Hematopoietic multipotent progenitor cell treated with erythropoietin and hydrocortisone succinate and interleukin-3 and kit ligand, for 17 days (in vitro differentiated cells): ENCODE measurements at regions not wholly inside any gene's neighbourhood (a gene's known extent, or its start where the extent isn't known, plus 50 kb on each side); places are given as distances from the start of the nearest gene placed in this dataset.
A peak's percentile ranks its signal among the peaks of the same experiment; 100 is the strongest.
"Not testable (repeated sequence)": the region's sequence is repeated elsewhere in the genome, so short reads cannot be mapped to it uniquely, and the experiment has no call there.

Experiments
- DNase-seq: peaks from one replicate; pipeline ENCODE4 v3.0.0-alpha.2; 2015; ENCODE audit warnings: low spot score

DNA sequence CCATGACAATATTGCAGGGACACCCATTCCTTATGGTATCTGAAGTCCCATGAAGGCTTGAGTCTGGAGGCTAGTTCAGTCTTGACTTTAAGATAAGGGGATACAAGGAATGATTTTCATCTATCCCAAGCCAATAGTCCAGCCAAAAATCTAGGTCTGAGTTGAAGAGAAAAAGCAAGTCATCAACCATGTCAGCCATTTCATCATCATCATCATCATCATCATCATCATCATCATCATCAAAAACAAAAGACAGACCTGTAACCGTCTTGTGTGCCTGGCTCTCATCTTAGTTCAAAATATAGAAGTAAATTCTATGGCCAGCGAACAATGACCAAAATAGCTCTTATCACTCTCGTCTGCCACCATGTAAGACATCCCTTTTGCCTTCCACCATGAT lies 59.5 kb upstream of the FAM90A26 start:
- not testable (repeated sequence) for DNase-seq

DNA sequence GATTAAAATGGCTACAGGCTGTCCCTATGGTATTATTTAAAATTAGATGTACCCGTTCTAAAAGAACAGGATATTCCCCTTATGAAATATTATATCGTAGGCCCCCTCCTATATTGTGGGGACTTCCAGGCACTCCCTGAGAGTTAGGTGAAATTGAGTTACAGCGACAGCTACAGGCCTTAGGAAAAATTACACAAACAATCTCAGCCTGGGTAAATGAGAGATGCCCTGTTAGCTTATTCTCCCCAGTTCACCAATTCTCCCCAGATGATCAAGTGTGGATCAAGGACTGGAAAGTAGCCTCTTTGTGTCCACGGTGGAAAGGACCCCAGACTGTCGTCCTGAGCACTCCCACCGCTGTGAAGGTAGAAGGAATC lies 67.1 kb upstream of the FAM90A26 start:
- DNase-seq, result not testable (repeated sequence)

DNA sequence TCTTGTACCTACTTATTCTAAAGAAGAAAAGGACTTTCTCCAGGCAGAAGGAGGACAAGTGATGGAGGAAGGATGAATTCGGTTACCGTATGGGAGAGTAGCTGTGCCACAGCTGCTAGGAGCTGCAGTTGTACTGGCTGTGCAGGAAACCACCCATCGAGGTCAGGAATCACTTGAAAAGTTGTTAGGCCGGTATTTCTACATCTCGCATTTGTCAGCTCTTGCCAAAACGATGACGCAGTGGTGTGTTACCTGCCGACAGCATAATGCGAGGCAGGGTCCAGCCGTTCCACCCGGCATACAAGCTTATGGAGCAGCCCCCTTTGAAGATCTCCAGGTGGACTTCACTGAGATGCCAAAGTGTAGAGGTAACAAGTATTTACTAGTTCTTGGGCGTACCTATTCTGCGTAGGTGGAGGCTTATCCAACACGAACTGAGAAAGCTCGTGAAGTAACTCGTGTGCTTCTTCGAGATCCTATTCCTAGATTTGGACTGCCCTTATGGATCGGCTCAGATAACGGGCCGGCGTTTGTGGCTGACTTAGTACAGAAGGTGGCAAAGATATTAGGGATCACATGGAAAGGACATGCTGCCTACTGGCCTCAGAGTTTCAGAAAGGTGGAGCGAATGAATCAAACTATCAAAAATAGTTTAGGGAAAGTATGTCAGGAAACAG lies 67.6 kb upstream of the FAM90A26 start:
- not testable (repeated sequence) for DNase-seq

DNA sequence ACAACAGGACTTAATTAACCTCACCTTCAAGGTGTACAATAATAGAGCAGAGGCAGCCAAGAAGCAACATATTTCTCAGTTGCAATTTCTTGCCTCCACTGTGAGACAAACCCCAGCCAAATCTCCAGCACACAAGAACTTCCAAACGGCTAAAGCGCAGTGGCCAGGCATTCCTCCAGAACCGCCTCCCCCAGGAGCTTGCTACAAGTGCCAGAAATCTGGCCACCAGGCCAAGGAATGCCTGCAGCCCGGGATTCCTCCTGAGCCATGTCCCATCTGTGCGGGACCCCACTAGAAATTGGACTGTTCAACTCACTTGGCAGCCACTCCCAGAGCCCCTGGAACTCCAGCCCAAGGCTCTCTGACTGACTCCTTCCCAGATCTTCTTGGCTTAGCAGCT lies 73.9 kb upstream of the FAM90A26 start:
- DNase-seq, result not testable (repeated sequence)

DNA sequence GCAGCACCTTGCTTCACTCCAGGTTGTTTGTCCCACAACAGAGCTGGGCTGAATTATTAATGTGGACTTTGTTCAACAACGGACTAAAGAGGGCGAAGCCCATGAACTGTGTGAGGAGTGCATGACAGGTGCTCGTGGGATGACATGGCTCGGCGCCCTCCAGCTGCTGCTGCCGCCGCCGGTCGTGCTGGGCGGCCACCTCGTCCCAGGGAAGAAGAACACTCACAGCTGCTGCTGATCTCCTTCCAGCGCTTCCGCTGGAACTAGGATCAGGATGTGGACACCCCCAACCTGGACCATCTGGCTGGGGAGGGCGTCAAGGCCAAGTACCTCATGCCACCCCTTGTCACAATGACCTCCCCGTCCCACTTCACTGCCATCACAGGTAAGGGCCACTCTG lies 91.4 kb upstream of the FAM90A26 start:
- DNase-seq, result not testable (repeated sequence)

DNA sequence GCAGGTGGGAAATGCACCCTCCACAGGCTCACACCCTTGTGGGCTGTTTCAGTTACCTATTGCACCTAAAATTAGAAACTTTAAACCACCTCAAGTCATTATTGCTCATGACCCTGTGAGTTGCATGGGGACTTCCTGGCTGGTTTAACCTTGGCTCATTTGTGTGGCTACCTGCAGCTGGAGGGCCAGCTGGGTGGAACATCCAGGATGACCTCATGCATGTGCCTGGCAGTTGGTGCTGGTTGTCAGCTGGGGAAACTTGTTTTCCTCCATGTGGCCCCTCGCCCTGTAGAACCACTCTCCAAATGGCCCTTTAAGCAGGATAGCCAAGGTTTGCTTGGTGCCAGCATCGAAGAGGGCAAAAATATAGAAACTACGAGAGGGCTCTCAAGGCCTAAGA lies 93.2 kb upstream of the FAM90A26 start:
- not testable (repeated sequence) for DNase-seq

DNA sequence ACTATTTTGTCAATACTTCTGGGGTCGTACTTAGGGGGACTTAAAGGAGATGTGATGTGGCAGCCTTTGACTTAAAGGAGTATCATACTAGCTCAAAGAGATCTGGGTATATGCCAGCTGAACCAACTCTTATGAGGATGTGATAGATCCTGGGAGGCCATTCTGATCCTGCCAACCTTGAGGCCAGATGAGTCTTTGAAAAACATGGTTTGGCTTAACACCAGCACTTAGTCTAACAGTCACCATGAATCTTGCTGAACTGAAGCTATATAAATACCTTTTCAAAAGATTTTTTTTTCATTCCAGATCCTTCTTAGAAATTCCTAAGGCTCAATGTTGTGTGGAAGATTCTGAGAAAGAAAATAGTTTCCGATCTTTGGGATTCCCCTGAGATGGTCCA lies 93.7 kb upstream of the FAM90A26 start:
- DNase-seq, result not testable (repeated sequence)

DNA sequence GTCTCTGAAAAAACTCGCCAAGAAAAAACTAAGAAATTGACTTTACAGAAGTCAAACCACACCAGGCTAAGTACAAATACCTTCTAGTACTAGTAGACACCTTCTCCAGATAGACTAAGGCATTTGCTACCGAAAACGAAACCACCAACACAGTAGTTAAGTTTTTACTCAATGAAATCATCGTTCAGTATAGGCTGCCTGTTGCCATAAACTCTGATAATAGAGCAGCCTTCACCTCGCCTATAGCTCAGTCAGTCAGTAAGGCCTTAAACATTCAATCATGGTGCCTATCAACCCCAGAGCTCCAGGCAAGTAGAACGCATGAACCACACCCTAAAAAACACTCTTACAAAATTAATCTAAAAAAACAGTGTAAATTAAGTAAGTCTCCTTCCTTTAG lies 96.8 kb upstream of the FAM90A26 start:
- DNase-seq, result not testable (repeated sequence)

DNA sequence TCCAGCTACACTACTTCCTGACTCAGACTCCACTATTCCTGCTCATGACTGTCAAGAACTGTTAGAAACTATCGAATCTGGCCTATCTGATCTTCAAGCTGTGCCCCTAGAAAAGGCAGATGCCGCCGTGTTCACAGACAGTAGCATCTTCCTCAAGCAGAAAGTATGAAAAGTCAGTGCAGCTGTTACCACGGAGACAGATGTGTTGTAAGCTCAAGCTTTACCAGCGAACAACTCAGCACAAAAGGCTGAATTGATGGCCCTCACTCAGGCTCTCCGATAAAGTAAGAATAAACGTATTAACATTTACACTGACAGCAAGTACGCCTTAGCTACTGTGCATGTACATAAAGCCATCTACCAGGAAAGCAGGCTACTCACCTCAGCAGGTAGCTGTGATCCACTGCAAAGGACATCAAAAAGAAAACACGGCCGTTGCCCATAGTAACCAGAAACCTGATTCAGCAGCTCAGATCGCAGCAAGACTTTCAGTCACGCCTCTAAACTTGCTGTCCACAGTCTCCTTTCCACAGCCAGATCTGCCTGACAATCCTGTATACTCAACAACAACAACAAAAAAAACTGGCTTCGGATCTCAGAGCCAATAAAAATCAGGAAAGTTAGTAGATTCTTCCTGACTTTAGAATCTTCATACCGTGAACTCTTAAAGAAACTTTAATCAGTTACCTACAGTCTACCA lies 97.5 kb upstream of the FAM90A26 start:
- DNase-seq, result peak; percentile 4

DNA sequence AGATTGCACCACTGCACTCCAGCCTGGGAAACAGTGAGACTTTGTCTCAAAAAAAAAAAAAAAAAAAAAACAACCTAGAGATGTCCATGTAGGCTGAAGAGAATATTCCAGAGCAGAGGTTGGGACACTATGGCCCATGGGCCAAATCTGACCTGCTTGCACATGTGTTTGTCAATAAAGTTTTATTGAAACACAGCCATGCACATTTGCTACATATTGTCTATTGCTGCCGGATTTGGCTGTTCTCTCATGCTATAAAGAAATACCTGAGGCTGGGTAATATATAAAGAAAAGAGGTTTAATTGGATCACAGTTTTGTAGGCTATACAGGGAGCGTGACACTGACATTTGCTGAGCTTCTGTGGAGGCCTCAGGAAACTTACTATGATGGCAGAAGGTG lies 102.3 kb upstream of the FAM90A26 start:
- DNase-seq, result not testable (repeated sequence)

DNA sequence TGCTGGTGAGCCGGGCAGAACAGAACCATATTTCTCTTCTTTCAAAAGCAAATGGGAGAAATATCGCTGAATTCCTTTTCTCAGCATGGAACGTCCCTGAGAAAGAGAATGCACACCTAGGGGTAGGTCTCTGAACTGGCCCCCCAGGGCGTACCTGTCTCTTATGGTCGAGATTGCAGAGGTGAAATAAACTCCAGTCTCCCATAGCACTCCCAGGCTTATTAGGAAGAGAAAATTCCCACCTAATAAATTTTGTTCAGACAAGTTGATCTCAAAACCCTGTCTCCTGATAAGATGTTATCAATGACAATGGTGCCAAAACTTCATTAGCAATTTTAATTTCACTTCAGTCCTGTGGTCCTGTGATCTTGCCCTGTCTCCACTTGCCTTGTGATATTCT lies 106.6 kb upstream of the FAM90A26 start:
- DNase-seq, result not testable (repeated sequence)

DNA sequence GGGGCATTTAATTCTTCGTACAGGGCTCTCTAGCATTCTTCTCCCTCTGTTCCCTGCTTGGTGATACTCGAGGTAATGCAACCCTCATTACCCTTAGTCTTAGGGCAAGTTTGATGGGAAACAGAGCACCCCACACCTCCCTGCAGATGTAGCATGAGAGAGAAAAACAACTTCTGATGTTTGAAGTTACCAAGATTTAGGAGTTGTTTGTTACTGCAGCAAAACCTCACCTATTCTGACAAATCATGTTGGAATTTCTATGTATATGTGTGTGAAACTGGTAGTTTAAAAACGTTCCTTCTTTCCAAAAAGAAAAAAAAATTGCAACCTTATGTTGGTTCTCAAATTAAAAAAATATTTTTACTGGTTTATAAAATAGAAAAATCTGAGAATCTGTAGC lies 145.3 kb upstream of the FAM90A26 start:
- not testable (repeated sequence) for DNase-seq

DNA sequence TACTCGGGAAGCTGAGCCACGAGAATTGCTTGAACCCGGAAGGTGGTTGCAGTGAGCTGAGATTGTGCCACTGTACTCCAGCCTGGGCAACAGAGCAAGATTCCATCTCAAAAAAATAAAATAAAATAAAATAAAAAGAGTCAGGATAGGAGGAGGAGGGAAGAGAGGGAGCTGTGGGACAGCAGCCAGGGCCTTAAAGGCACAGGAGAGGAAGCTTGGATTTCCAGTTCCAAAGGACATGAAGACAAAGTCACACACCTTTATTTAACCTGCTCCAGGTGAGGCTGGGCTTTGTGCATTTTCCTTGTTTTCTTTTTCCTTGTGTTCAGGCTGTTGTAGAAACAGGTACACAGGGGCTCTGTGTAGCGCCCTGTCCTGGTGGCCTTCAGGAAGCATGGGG lies 138.2 kb upstream of the HMX1 start:
- DNase-seq, result not testable (repeated sequence)

DNA sequence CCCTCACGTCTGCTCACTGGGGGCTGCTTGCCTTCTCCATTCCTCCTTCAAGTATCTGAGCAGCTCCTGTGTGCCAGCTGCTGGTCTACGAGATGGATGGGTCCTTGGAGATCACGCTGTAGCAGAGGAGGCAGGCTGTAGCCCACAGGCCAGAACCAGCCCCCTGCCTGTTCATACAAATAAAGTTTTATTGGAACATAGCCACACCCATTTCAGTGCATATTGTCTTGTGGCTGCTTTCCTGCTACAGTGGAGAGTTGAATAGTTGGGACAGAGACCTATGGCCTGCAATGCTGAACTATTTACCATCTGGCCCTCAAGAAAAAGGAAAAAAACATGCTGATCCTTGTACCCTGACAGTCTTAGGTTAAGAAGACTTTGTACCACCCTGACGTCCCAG lies 136.8 kb upstream of the HMX1 start:
- not testable (repeated sequence) for DNase-seq

DNA sequence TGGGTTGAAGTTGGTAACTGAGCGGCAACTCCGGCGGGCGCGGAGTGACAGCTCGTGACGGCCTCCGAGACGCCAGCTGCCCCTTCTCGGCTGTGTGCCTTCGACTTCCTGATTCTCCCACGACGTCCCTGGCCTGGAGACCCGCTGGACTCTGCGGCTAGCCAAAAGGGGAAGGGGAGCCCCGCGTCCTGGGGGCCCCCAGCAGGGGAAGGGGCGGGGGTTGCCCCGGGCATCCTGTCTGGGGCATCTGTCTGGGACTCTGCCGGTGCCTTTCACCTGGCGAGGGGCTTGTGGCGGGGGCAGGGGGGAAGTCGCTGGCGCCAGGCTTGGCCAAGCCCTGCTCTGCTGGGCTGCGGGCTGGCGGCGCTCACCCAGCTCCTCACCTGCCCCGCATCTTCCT lies 129.5 kb upstream of the HMX1 start:
- not testable (repeated sequence) for DNase-seq

DNA sequence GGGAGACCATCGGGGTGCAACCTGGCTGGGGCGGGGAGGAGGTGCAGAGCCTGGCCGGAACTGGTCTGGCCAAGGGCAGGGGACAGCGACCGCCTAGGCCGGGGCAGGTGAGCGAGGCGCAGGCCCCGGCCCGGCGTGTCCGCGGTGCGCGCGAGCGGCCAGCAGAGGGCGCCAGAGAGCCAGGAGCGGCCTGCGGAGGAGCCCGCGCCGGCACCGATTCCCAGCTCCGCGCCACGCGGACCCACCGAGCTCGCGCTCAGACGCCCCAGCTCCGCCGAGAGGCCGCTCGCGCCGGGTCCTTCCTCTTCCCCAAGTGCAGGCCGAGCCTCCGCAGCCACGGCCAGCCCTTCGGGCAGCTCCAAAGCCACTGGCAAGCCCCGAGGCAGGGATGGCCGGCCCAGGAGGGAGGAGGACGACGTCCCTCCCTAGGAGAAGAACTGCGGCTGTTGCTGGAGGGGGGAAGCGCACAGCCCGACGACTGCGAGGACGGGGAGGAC lies 128.9 kb upstream of the HMX1 start:
- DNase-seq, result peak; percentile 21

DNA sequence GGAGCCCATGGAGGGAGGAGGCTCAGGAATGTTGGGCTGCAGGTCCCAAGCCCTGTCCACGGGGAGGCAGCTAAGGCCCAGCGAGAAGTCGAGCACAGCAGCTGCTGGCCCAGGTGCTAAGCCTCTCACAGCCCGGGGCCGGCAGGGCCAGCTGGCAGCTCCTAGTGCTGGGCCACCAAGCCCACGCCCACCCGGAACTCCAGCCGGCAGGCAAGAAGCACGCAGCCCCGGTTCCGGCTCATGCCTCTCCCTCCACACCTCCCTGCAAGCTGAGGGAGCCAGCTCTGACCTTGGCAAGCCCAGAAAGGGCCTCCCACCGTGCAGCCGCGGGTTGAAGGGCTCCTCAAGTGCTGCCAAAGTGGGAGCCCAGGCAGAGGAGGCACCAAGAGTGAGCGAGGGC lies 121.3 kb upstream of the HMX1 start:
- not testable (repeated sequence) for DNase-seq

DNA sequence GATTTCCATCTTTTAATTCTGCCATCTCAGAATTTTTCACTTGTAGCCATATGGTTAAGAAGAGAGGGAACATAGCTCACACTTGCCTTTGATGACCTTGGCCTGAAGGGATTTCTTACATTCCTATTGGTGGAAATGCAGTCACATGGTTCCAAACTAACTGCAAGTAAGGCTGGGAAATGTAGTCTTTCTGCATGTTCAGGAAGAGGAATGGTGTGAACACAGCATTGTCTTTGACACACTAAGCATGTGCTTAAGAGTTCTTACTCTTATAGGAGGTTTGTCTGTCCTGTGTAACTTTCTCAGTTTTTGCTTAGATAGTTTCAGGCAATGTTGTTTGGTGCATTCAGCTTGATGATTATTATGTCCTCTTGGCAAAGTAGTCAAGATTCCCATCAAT lies 119.8 kb upstream of the HMX1 start:
- not testable (repeated sequence) for DNase-seq

DNA sequence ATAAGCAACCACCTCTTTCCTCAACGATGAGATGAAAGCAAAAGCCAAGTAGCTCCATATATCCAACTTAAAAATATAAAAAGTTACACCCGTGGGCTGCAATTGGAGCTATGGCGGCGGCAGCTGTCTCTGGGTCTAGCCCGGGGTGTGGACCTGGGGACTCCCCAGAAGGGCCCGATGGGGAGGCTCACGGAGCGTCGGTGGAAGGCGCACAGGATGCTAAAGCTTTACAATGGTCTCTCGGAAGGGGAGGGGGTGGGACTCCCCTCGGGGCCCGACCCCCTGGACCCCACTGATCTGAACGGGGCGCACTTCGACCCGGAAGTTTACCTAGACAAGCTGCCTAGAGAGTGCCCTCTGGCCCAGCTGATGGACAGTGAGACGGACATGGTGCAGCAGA lies 118.7 kb upstream of the HMX1 start:
- DNase-seq, result not testable (repeated sequence)

DNA sequence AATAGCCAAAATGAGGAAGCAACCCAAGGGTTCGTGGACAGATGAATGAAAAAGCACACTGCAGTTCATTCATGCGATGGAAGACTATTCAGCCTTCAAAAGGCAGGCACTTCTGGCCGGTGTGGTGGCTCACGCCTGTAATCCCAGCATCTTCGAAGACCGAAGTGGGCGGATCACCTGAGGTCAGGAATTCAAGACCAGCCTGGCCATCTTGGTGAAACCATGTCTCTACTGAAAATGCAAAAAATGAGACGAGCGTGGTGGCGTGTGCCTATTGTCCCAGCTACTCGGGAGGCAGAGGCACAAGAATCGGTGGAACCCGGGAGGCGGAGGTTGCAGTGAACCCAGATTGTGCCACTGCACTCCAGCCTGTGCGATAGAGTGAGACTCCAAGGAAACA lies 114.1 kb upstream of the HMX1 start:
- DNase-seq, result not testable (repeated sequence)

DNA sequence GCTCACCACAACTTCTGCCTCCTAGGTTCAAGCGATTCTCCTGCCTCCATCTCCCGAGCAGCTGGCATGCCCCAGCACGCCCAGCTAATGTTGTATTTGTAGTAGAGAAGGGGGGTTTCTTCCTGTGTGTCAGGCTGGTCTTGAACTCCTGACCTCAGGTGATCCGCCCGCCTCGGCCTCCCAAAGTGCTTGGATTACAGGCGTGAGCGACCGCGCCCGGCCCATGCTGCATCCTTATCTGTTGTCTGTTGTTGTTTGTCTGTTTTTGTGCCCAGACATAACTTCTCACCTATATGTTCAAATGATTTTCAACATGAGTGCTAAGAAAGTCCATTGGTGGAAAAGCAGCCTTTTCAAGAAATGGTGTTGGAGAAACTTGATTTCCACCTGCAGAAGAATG lies 113.0 kb upstream of the HMX1 start:
- not testable (repeated sequence) for DNase-seq

DNA sequence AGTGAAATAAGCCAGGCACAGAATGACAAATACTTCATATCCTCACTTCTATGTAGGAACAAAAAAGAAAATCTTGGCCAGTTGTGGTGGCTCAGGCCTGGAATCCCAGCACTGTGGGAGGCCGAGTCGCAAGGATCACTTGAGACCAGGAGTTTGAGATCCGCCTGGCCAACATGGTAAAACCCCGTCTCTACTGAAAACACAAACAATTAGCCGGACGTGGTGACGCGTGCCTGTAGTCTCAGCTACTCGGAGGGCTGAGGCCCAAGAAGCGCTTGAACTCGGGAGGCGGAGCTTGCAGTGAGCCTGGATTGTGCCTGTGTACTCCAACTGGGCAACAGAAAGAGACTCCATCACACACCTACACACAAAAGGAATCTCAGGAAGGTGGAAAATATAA lies 112.3 kb upstream of the HMX1 start:
- not testable (repeated sequence) for DNase-seq

DNA sequence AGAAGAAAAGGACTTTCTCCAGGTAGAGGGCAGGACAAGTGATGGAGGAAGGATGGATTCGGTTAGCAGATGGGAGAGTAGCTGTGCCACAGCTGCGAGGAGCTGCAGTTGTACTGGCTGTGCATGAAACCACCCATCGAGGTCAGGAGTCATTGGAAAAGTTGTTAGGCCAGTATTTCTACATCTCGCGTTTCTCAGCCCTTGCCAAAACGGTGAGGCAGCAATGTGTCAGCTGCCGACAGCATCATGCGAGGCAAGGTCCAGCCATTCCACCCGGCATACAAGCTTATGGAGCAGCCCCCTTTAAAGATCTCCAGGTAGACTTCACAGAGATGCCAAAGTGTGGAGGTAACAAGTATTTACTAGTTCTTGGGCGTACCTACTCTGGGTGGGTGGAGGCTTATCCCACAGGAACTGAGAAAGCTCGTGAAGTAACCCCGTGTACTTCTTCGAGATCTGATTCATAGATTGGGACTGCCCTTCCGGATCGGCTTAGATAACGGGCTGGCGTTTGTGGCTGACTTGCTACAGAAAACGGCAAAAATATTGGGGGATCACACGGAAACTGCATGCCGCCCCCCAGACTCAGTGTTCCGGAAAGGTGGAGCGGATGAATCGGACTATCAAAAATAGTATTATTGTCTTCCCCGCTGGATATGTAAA lies 105.0 kb upstream of the HMX1 start:
- DNase-seq, result not testable (repeated sequence)
